ENCODE measurements at regions not wholly inside any gene's neighbourhood (a gene's known extent, or its start where the extent isn't known, plus 50 kb on each side); places are given as distances from the start of the nearest gene placed in this dataset.
A peak's percentile ranks its signal among the peaks of the same experiment; 100 is the strongest.

- TF ChIP-seq EZH2 (IDR thresholded peaks at IDR 0.05; ENCODE audit: low read depth) (no peak), CTCF (conservative IDR thresholded peaks at IDR 0.05) (no peak)
- CTCF ChIA-PET, result no interaction called here
- H3K79me2 ChIP-seq (ENCODE audit: low read depth), result no peaks in the 10 kb centered on the region
Observed at GRCh38 chr17:71759422-71760060, 361.3 kb upstream of the SOX9 start.

GRCh38 chr17:71760062-71760720 is 360.6 kb upstream of the SOX9 start:
- H3K4me2 ChIP-seq, result no peak overlapping the region
- no peaks in the 10 kb centered on the region for H4K20me1 ChIP-seq (ENCODE audit: insufficient read depth)
- intact Hi-C loops (cut with micrococcal nuclease; ENCODE audit: unreplicated experiment), result loop anchor here (5.0 kb wide), 1 partner anchor 357 kb away; no protein-coding TSS in a partner anchor
- H3K27me3 ChIP-seq (ENCODE audit: insufficient read depth, low read depth), result no peaks in the 10 kb centered on the region
- TF ChIP-seq CTCF (conservative IDR thresholded peaks at IDR 0.05) (0 out of 2 replicates have a peak, but pooled peaks have one; percentile 17), EZH2 (IDR thresholded peaks at IDR 0.05; ENCODE audit: low read depth) (no peak)
- DNase-seq, result no peak
- H3K27ac ChIP-seq, result no peak overlapping the region
- CTCF ChIA-PET, result no interaction called here
- no peaks in the 10 kb centered on the region for H3K36me3 ChIP-seq (ENCODE audit: low read depth)
- H3K4me3 ChIP-seq, result no peak overlapping the region
- BruUV-seq (replicated peaks), result no TSS peak
- H3K79me2 ChIP-seq (ENCODE audit: low read depth), result no peaks in the 10 kb centered on the region
- H3F3A ChIP-seq (ENCODE audit: insufficient read depth, low read depth), result 0 out of 2 replicates have a peak, but pooled peaks cover 6% of the 10 kb centered on the region
- no peaks in the 10 kb centered on the region for H3K9me2 ChIP-seq (ENCODE audit: insufficient read depth)
- peaks cover 11% of the 10 kb centered on the region for H3K9me3 ChIP-seq (ENCODE audit: insufficient read depth, low read depth)
- H3K4me1 ChIP-seq (replicated peaks; ENCODE audit: insufficient read depth), result no peaks in the 10 kb centered on the region; the same call in 1 of the 2 replicates
- no peak overlapping the region for H2AFZ ChIP-seq
- POLR2A ChIA-PET (ENCODE audit: unreplicated experiment), result interaction anchor here (0.8 kb wide), 1 partner anchor 14 kb away, joined by 12 read pairs; no protein-coding TSS in a partner anchor

More at GRCh38 chr17:71759422-71760060, 361.3 kb upstream of the SOX9 start:
- Histone ChIP-seq H3K4me3 (no peak overlapping the region), H3K27me3 (ENCODE audit: insufficient read depth, low read depth) (no peaks in the 10 kb centered on the region), H3K27ac (no peak overlapping the region), H2AFZ (no peak overlapping the region), H4K20me1 (ENCODE audit: insufficient read depth) (no peaks in the 10 kb centered on the region), H3K4me1 (replicated peaks; ENCODE audit: insufficient read depth) (no peaks in the 10 kb centered on the region; the same call in 1 of the 2 replicates), H3K9me2 (ENCODE audit: insufficient read depth) (no peaks in the 10 kb centered on the region), H3F3A (ENCODE audit: insufficient read depth, low read depth) (0 out of 2 replicates have a peak, but pooled peaks cover 6% of the 10 kb centered on the region), H3K36me3 (ENCODE audit: low read depth) (no peaks in the 10 kb centered on the region), H3K4me2 (no peak overlapping the region), H3K9me3 (ENCODE audit: insufficient read depth, low read depth) (peaks cover 11% of the 10 kb centered on the region)
- no peak for DNase-seq
- BruUV-seq (replicated peaks), result no TSS peak
- intact Hi-C loops (cut with micrococcal nuclease; ENCODE audit: unreplicated experiment), result loop anchor here (5.0 kb wide), 1 partner anchor 358 kb away; no protein-coding TSS in a partner anchor
- POLR2A ChIA-PET (ENCODE audit: unreplicated experiment), result interaction anchor here (0.8 kb wide), 1 partner anchor 13 kb away, joined by 12 read pairs; no protein-coding TSS in a partner anchor

DNA sequence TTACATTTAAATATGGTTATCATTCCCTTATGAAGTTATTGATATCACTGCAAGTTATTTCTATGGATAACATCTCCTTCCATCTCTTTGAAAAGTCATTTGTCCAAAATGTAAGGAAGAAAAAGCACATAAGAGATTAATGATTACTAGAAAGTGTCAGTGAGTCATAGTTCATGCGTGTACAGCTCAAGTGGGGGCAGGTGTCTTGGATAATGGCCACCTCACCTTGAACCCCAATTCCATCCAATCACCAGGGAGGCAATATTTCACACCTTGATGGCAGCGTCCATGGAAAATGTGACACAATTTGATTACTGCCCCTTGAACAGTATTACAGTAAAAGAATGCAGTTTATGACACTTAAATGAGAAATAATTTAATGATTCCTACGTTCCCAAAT is 358.3 kb upstream of the SOX9 start:
- TF ChIP-seq CTCF (conservative IDR thresholded peaks at IDR 0.05) (no peak), EZH2 (IDR thresholded peaks at IDR 0.05; ENCODE audit: low read depth) (no peak)
- intact Hi-C loops (cut with micrococcal nuclease; ENCODE audit: unreplicated experiment), result loop anchor here (5.0 kb wide), 1 partner anchor 355 kb away; no protein-coding TSS in a partner anchor
- BruUV-seq (replicated peaks), result no TSS peak
- POLR2A ChIA-PET (ENCODE audit: unreplicated experiment), result no interaction called here
- H3K79me2 ChIP-seq (ENCODE audit: low read depth), result no peaks in the 10 kb centered on the region
- no peak overlapping the region for H3K27ac ChIP-seq
- H3K4me2 ChIP-seq, result no peak overlapping the region
- H3K9me3 ChIP-seq (ENCODE audit: insufficient read depth, low read depth), result peaks cover 11% of the 10 kb centered on the region
- no peak overlapping the region for H3K4me3 ChIP-seq
- H3F3A ChIP-seq (ENCODE audit: insufficient read depth, low read depth), result 0 out of 2 replicates have a peak, but pooled peaks cover 6% of the 10 kb centered on the region
- CTCF ChIA-PET, result no interaction called here
- no peaks in the 10 kb centered on the region for H3K27me3 ChIP-seq (ENCODE audit: insufficient read depth, low read depth)
- no peak overlapping the region for H2AFZ ChIP-seq
- no peaks in the 10 kb centered on the region; the same call in 1 of the 2 replicates for H3K4me1 ChIP-seq (replicated peaks; ENCODE audit: insufficient read depth)
- H3K36me3 ChIP-seq (ENCODE audit: low read depth), result no peaks in the 10 kb centered on the region
- DNase-seq, result no peak
- no peaks in the 10 kb centered on the region for H4K20me1 ChIP-seq (ENCODE audit: insufficient read depth)
- H3K9me2 ChIP-seq (ENCODE audit: insufficient read depth), result no peaks in the 10 kb centered on the region

All from PC-9 (cell line).